ENCODE measurements at regions not wholly inside any gene's neighbourhood (a gene's known extent, or its start where the extent isn't known, plus 50 kb on each side); places are given as distances from the start of the nearest gene placed in this dataset.

DNA sequence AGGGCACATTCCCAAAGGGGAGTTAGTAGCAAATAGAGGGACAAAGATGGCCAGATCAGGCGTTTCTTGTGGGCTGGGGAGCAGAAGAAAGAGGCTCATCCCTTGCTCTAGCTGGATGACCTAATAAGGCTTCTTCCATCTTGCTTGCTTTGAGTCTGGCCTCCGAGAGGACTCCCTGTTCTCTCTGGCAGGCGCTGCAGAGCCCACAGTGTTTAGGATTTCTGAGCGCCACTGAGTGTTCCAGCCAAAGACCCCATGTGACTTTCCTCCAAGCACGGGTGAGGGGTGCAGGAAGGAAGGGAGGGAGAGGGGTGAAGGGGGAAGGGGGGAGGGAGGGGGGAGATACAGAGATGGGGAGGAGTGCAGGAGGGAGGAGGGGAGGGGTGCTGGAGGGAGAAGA, 203.8 kb upstream of the SVIL start:
- no peaks in the 10 kb centered on the region for H3K27me3 ChIP-seq (ENCODE audit: control insufficient read depth in 2 of 2, insufficient read depth in 2 of 2, low read length in 2 of 2)
- no peak overlapping the region for H3K27ac Mint-ChIP-seq
- H3K27ac ChIP-seq (ENCODE audit: low read depth in 1 of 2, low read length in 2 of 2) = no peak overlapping the region
- no peak for TF ChIP-seq CTCF (IDR thresholded peaks at IDR 0.05)
- peaks cover 0 to 4% (median 0%) of the 10 kb centered on the region in 7 donors for H3K9me3 Mint-ChIP-seq
- H2AFZ ChIP-seq (ENCODE audit: insufficient read depth, low read depth, low read length, poor library complexity, severe bottlenecking) = no peak overlapping the region
- WGBS (ENCODE audit: insufficient coverage) = 63% methylated on average over 5 of the region's 5 CpGs
- H3K4me1 Mint-ChIP-seq = no peaks in the 10 kb centered on the region
- H3K4me3 Mint-ChIP-seq = no peak overlapping the region
- no peaks in the 10 kb centered on the region for H3K36me3 Mint-ChIP-seq
- DNase-seq = no peak
- H3K27me3 Mint-ChIP-seq (ENCODE audit: low read depth in 3 of 3) = peaks cover 0 to 3% (median 0%) of the 10 kb centered on the region in 3 donors
- H3K9ac ChIP-seq (ENCODE audit: insufficient read depth, low read length, poor library complexity, severe bottlenecking) = no peak overlapping the region
- H4K20me1 ChIP-seq (ENCODE audit: insufficient read depth, low read length) = no peaks in the 10 kb centered on the region
- no peaks in the 10 kb centered on the region for H3K4me1 ChIP-seq (ENCODE audit: control insufficient read depth in 1 of 2, insufficient read depth in 2 of 2, low read length in 2 of 2)
- H3K36me3 ChIP-seq (replicated peaks in 1 of 2; ENCODE audit: control insufficient read depth in 1 of 2, insufficient read depth in 2 of 2, low read length in 2 of 2) = no peaks in the 10 kb centered on the region
- H3K9me3 ChIP-seq (replicated peaks in 1 of 2; ENCODE audit: control insufficient read depth in 1 of 2, insufficient read depth in 1 of 2, low read length in 2 of 2) = no peaks in the 10 kb centered on the region
- H3K4me3 ChIP-seq (replicated peaks in 1 of 3; ENCODE audit: low read depth in 2 of 3, low read length in 3 of 3) = no peak overlapping the region
- no peaks in the 10 kb centered on the region for H3K79me2 ChIP-seq (ENCODE audit: insufficient read depth, low read length)
- intact Hi-C loops (cut with micrococcal nuclease) = no loop called here
- no peak overlapping the region for H3K4me2 ChIP-seq (replicated peaks; ENCODE audit: extremely low read depth, low read length, poor library complexity, severe bottlenecking)

DNA sequence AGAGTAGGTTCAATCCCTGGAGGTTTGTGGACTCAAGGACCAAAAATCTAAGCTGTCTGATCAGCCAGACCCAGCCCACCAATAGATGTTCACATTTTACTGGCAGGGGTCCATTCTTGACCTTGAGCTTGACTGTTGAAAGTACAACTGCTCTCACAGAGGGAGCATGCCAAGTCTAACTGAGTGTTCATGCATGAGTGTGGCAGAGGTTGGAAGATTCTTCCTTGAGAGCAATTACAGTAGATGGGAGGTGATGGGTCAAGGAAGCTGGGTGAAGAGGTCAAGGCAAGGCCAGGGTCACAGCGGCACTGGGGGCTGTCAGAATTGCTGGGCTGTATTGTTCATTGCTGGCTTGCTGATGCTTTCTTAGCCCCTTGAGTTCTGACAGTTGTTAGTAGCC, 202.8 kb upstream of the SVIL start:
- no peaks in the 10 kb centered on the region for H3K9me3 ChIP-seq (replicated peaks in 1 of 2; ENCODE audit: control insufficient read depth in 1 of 2, insufficient read depth in 1 of 2, low read length in 2 of 2)
- no peak overlapping the region for H3K4me2 ChIP-seq (replicated peaks; ENCODE audit: extremely low read depth, low read length, poor library complexity, severe bottlenecking)
- 100% methylated on average over 1 of the region's 1 CpG for WGBS (ENCODE audit: insufficient coverage)
- intact Hi-C loops (cut with micrococcal nuclease) = no loop called here
- H3K4me1 Mint-ChIP-seq = no peaks in the 10 kb centered on the region
- H3K27me3 ChIP-seq (ENCODE audit: control insufficient read depth in 2 of 2, insufficient read depth in 2 of 2, low read length in 2 of 2) = no peaks in the 10 kb centered on the region
- H3K4me3 ChIP-seq (replicated peaks in 1 of 3; ENCODE audit: low read depth in 2 of 3, low read length in 3 of 3) = no peak overlapping the region
- no peaks in the 10 kb centered on the region for H3K4me1 ChIP-seq (ENCODE audit: control insufficient read depth in 1 of 2, insufficient read depth in 2 of 2, low read length in 2 of 2)
- H3K27ac Mint-ChIP-seq = no peak overlapping the region
- no peaks in the 10 kb centered on the region for H3K79me2 ChIP-seq (ENCODE audit: insufficient read depth, low read length)
- H3K36me3 Mint-ChIP-seq = no peaks in the 10 kb centered on the region
- H4K20me1 ChIP-seq (ENCODE audit: insufficient read depth, low read length) = no peaks in the 10 kb centered on the region
- H3K27ac ChIP-seq (ENCODE audit: low read depth in 1 of 2, low read length in 2 of 2) = no peak overlapping the region
- no peak overlapping the region for H3K9ac ChIP-seq (ENCODE audit: insufficient read depth, low read length, poor library complexity, severe bottlenecking)
- H3K4me3 Mint-ChIP-seq = no peak overlapping the region
- no peaks in the 10 kb centered on the region for H3K36me3 ChIP-seq (replicated peaks in 1 of 2; ENCODE audit: control insufficient read depth in 1 of 2, insufficient read depth in 2 of 2, low read length in 2 of 2)
- no peak for DNase-seq
- peaks cover 0 to 2% (median 0%) of the 10 kb centered on the region in 7 donors for H3K9me3 Mint-ChIP-seq
- H2AFZ ChIP-seq (ENCODE audit: insufficient read depth, low read depth, low read length, poor library complexity, severe bottlenecking) = no peak overlapping the region
- peaks cover 0 to 4% (median 4%) of the 10 kb centered on the region in 3 donors for H3K27me3 Mint-ChIP-seq (ENCODE audit: low read depth in 3 of 3)
- no peak for TF ChIP-seq CTCF (IDR thresholded peaks at IDR 0.05)

All from CD14-positive monocyte (primary cell).